ENCODE measurements at regions not wholly inside any gene's neighbourhood (a gene's known extent, or its start where the extent isn't known, plus 50 kb on each side); places are given as distances from the start of the nearest gene placed in this dataset.
A peak's percentile ranks its signal among the peaks of the same experiment; 100 is the strongest.

DNA sequence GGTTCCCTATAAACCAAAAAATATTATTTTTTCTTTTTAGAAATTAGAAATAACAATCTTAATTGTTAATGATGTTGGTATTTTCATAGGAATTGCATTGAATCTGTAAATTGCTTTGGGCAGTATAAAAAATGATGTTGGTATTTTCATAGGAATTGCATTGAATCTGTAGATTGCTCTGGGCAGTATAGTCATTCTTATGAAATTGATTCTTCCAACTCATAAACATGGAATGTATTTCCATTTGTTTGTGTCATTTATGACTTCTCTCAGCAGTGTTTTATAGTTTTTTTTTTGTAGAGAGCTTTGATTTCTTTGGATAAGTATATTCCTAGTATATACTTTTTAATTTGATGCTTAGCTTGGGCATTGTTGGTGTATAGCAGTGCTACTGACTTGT lies 82.0 kb upstream of the NT5C1B start:
- peaks cover 6% of the 10 kb centered on the region for H3K4me1 ChIP-seq (ENCODE audit: control insufficient read depth, extremely low read depth, insufficient read depth, low read length)
- no peak overlapping the region for H2AFZ ChIP-seq (ENCODE audit: control insufficient read depth, low read length)
- no peaks in the 10 kb centered on the region for H3K36me3 ChIP-seq (ENCODE audit: control insufficient read depth in 2 of 2, extremely low read depth in 1 of 2, insufficient read depth in 2 of 2, low read length in 2 of 2)
- H3K4me2 ChIP-seq (ENCODE audit: control insufficient read depth, extremely low read depth, insufficient read depth, low read depth, low read length): peak overlapping the region; percentile 14
- TF ChIP-seq, protein P1, sequence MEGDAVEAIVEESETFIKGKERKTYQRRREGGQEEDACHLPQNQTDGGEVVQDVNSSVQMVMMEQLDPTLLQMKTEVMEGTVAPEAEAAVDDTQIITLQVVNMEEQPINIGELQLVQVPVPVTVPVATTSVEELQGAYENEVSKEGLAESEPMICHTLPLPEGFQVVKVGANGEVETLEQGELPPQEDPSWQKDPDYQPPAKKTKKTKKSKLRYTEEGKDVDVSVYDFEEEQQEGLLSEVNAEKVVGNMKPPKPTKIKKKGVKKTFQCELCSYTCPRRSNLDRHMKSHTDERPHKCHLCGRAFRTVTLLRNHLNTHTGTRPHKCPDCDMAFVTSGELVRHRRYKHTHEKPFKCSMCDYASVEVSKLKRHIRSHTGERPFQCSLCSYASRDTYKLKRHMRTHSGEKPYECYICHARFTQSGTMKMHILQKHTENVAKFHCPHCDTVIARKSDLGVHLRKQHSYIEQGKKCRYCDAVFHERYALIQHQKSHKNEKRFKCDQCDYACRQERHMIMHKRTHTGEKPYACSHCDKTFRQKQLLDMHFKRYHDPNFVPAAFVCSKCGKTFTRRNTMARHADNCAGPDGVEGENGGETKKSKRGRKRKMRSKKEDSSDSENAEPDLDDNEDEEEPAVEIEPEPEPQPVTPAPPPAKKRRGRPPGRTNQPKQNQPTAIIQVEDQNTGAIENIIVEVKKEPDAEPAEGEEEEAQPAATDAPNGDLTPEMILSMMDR (optimal IDR thresholded peaks at IDR 0.05 in 1 of 3, IDR thresholded peaks at IDR 0.05 in 1 of 3, conservative IDR thresholded peaks at IDR 0.05 in 1 of 3; ENCODE audit: extremely low read depth in 1 of 3, insufficient read depth in 2 of 3, low read length in 3 of 3): no peak
- TF ChIP-seq EZH2 (IDR thresholded peaks at IDR 0.05; ENCODE audit: low read length): no peak
- no peaks in the 10 kb centered on the region for H3K79me2 ChIP-seq (ENCODE audit: control insufficient read depth, insufficient read depth, low read length)
- no peaks in the 10 kb centered on the region for H3K27me3 ChIP-seq (ENCODE audit: control insufficient read depth, extremely low read depth, insufficient read depth, low read length)
- H4K20me1 ChIP-seq (ENCODE audit: control insufficient read depth, extremely low read depth, insufficient read depth, low read length): no peaks in the 10 kb centered on the region
- H3K9ac ChIP-seq (ENCODE audit: control insufficient read depth, extremely low read depth, insufficient read depth, low read length): no peak overlapping the region
- no peak overlapping the region for H3K4me3 ChIP-seq (ENCODE audit: control insufficient read depth in 2 of 3, extremely low read depth in 1 of 3, insufficient read depth in 2 of 3, low read depth in 1 of 3, low read length in 3 of 3)
- DNase-seq (ENCODE audit: low read depth, low spot score) (no peak), FAIRE-seq (no peak)
- H3K27ac ChIP-seq (ENCODE audit: control insufficient read depth, insufficient read depth, low read length): no peak overlapping the region
- H3K9me3 ChIP-seq (ENCODE audit: control insufficient read depth, low read depth, low read length): no peaks in the 10 kb centered on the region
- dilution Hi-C loops (cut with MboI; ENCODE audit: extremely low pct_ligation_motif_present, low sequenced_read_pairs): no loop called here
- H3K9me1 ChIP-seq (ENCODE audit: control insufficient read depth, extremely low read depth, insufficient read depth, low read length): no peaks in the 10 kb centered on the region

DNA sequence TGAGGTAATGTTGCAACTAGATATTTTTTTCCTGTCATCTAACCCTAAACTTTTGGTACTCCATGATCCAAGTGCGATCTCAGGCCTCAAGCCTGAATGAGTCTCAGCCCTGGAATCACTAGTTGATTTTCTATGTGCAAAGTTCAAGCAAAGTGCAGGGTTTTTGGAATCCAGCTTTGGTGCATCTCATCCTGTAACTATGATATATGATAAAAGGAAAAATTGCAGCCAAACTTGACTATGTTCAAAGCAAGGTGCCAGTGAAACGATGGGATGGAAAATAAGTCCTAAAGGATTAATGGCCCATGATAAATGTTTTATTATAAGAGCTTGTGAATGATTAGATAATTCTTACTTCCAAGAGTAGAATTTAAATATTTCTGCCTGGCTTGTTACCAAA lies 78.9 kb upstream of the NT5C1B start:
- Histone ChIP-seq H3K9ac (ENCODE audit: control insufficient read depth, extremely low read depth, insufficient read depth, low read length) (no peak overlapping the region), H3K4me1 (ENCODE audit: control insufficient read depth, extremely low read depth, insufficient read depth, low read length) (peaks cover 11% of the 10 kb centered on the region), H3K9me1 (ENCODE audit: control insufficient read depth, extremely low read depth, insufficient read depth, low read length) (no peaks in the 10 kb centered on the region), H3K9me3 (ENCODE audit: control insufficient read depth, low read depth, low read length) (no peaks in the 10 kb centered on the region), H3K27me3 (ENCODE audit: control insufficient read depth, extremely low read depth, insufficient read depth, low read length) (no peaks in the 10 kb centered on the region), H3K36me3 (ENCODE audit: control insufficient read depth in 2 of 2, extremely low read depth in 1 of 2, insufficient read depth in 2 of 2, low read length in 2 of 2) (no peaks in the 10 kb centered on the region), H3K4me2 (ENCODE audit: control insufficient read depth, extremely low read depth, insufficient read depth, low read depth, low read length) (no peak overlapping the region), H3K27ac (ENCODE audit: control insufficient read depth, insufficient read depth, low read length) (no peak overlapping the region), H4K20me1 (ENCODE audit: control insufficient read depth, extremely low read depth, insufficient read depth, low read length) (no peaks in the 10 kb centered on the region), H3K4me3 (ENCODE audit: control insufficient read depth in 2 of 3, extremely low read depth in 1 of 3, insufficient read depth in 2 of 3, low read depth in 1 of 3, low read length in 3 of 3) (no peak overlapping the region), H3K79me2 (ENCODE audit: control insufficient read depth, insufficient read depth, low read length) (no peaks in the 10 kb centered on the region), H2AFZ (ENCODE audit: control insufficient read depth, low read length) (no peak overlapping the region)
- FAIRE-seq (no peak), DNase-seq (ENCODE audit: low read depth, low spot score) (no peak)
- dilution Hi-C loops (cut with MboI; ENCODE audit: extremely low pct_ligation_motif_present, low sequenced_read_pairs): no loop called here
- no peak for TF ChIP-seq EZH2 (IDR thresholded peaks at IDR 0.05; ENCODE audit: low read length)
- TF ChIP-seq, protein P1 (optimal IDR thresholded peaks at IDR 0.05 in 1 of 3, IDR thresholded peaks at IDR 0.05 in 1 of 3, conservative IDR thresholded peaks at IDR 0.05 in 1 of 3; ENCODE audit: extremely low read depth in 1 of 3, insufficient read depth in 2 of 3, low read length in 3 of 3): no peak

Data from keratinocyte (primary cell).